Fibroblast of mammary gland (primary cell): ENCODE measurements at regions not wholly inside any gene's neighbourhood (a gene's known extent, or its start where the extent isn't known, plus 50 kb on each side); places are given as distances from the start of the nearest gene placed in this dataset.

Experiments
- DNase-seq: peaks from one replicate; pipeline ENCODE4 v3.0.0-alpha.2; 2010; ENCODE audit warnings: low read depth
- H3K4me3 ChIP-seq: 2 replicates; pipeline ENCODE4 v1.5.1; 2011; ENCODE audit warnings: low read depth, mild to moderate bottlenecking, low read length, moderate library complexity; ENCODE audit not compliant: control insufficient read depth
- TF ChIP-seq, protein P1 (sequence below): conservative IDR thresholded peaks from 2 replicates; pipeline ENCODE4 v1.5.1; 2011; ENCODE audit warnings: low read depth, low read length, inconsistent platforms; ENCODE audit not compliant: control insufficient read depth, insufficient read depth

GRCh38 chr10:128499956-128500355 is 373.7 kb upstream of the MKI67 start:
- DNase-seq = no peak
- no peak overlapping the region for H3K4me3 ChIP-seq
- TF ChIP-seq, protein P1, sequence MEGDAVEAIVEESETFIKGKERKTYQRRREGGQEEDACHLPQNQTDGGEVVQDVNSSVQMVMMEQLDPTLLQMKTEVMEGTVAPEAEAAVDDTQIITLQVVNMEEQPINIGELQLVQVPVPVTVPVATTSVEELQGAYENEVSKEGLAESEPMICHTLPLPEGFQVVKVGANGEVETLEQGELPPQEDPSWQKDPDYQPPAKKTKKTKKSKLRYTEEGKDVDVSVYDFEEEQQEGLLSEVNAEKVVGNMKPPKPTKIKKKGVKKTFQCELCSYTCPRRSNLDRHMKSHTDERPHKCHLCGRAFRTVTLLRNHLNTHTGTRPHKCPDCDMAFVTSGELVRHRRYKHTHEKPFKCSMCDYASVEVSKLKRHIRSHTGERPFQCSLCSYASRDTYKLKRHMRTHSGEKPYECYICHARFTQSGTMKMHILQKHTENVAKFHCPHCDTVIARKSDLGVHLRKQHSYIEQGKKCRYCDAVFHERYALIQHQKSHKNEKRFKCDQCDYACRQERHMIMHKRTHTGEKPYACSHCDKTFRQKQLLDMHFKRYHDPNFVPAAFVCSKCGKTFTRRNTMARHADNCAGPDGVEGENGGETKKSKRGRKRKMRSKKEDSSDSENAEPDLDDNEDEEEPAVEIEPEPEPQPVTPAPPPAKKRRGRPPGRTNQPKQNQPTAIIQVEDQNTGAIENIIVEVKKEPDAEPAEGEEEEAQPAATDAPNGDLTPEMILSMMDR = no peak

DNA sequence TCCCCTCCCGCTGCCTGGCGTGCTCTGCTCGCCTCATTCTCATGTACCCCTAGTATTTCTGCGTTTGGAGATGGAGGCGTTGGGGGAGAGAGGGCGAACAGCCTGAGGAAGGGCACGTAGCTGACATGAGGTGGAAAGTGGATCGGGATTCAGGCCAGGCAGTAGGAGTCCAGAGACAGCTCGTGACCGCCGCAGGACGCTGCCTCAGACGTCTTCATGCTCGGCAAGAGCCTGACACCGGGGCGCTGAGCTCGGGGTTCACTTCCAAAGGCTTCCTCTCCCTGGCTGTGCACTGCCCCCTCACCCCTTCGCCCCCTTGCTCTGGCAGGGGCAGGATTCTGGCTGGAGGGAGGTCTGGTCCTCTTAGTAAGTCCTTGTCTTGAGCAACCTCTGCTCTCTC is 374.4 kb upstream of the MKI67 start:
- no peak overlapping the region for H3K4me3 ChIP-seq
- TF ChIP-seq, protein P1 = no peak
- DNase-seq = no peak

DNA sequence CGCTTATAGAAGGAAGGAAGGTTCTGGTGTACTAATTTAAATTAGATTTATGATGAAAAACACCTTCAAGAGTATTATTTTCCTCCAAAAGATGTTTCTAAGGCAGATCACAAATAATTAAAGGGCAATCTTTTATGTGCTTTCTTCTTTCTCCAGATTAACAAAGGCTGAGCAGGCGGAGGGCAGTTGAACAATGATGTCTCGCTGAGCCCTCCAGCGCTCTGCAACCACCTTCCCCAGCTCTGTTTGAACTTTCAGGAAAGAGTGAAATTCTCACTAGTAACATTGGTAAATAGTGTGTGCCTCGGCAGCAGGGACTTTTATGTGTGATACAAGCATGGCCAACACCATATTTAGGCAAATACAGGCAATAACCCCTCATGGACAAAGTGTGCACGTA is 379.1 kb upstream of the MKI67 start:
- DNase-seq = no peak

DNA sequence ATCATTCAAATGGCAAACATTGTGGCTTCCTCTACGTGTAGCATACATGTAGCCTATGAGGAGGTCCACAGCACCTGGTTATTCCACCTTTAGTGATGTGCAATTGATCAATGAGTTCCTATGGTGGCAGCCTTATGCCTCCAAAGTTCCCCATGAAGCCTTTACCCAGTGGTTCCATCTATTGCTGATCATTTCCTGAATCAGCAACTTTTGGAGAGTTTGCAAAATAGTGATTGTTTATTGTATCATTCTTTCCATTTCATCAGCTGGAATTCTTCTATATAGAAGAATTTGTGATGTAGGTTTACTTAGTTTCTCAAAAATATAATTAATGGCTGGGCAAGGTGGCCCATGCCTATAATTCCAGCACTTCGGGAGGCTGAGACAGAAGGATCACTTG is 380.2 kb upstream of the MKI67 start:
- no peak for DNase-seq

More for the DNA sequence above, 379.1 kb upstream of the MKI67 start:
- no peak overlapping the region for H3K4me3 ChIP-seq
- TF ChIP-seq, protein P1 = no peak

GRCh38 chr10:128507066-128507465 is 380.8 kb upstream of the MKI67 start:
- H3K4me3 ChIP-seq = no peak overlapping the region
- no peak for DNase-seq
- TF ChIP-seq, protein P1 = no peak

More for the DNA sequence above, 380.2 kb upstream of the MKI67 start:
- no peak overlapping the region for H3K4me3 ChIP-seq
- TF ChIP-seq, protein P1 = no peak

- no peak overlapping the region for H3K4me3 ChIP-seq
- TF ChIP-seq, protein P1 = no peak
- DNase-seq = no peak
Measured at GRCh38 chr10:128511284-128511683, 385.1 kb upstream of the MKI67 start.

- no peak overlapping the region for H3K4me3 ChIP-seq
- DNase-seq = no peak
- TF ChIP-seq, protein P1 = no peak
Measured at GRCh38 chr10:128512767-128513166, 386.5 kb upstream of the MKI67 start.
